ENCODE measurements at regions not wholly inside any gene's neighbourhood (a gene's known extent, or its start where the extent isn't known, plus 50 kb on each side); places are given as distances from the start of the nearest gene placed in this dataset.

GRCh38 chr5:2993771-2994170 is 242.3 kb upstream of the IRX2 start:
- Histone ChIP-seq H3K27me3 (ENCODE audit: control insufficient read depth, insufficient read depth, low read length) (0 out of 2 replicates have a peak, but pooled peaks cover 5% of the 10 kb centered on the region), H3K9me3 (ENCODE audit: control insufficient read depth, insufficient read depth, low read depth, low read length) (no peaks in the 10 kb centered on the region), H3K4me3 (ENCODE audit: low read depth, low read length) (no peak overlapping the region), H3K4me1 (ENCODE audit: control insufficient read depth, insufficient read depth, low read length) (no peaks in the 10 kb centered on the region; the same call in 1 of the 2 replicates), H3K36me3 (ENCODE audit: control insufficient read depth, insufficient read depth, low read length) (no peaks in the 10 kb centered on the region), H3K27ac (ENCODE audit: low read depth, low read length) (no peak overlapping the region), H3K9ac (ENCODE audit: low read length) (no peak overlapping the region)

GRCh38 chr5:2993301-2993700 is 241.8 kb upstream of the IRX2 start:
- Histone ChIP-seq H3K4me1 (ENCODE audit: control insufficient read depth, insufficient read depth, low read length) (no peaks in the 10 kb centered on the region; the same call in 1 of the 2 replicates), H3K9me3 (ENCODE audit: control insufficient read depth, insufficient read depth, low read depth, low read length) (no peaks in the 10 kb centered on the region), H3K27ac (ENCODE audit: low read depth, low read length) (no peak overlapping the region), H3K36me3 (ENCODE audit: control insufficient read depth, insufficient read depth, low read length) (no peaks in the 10 kb centered on the region), H3K27me3 (ENCODE audit: control insufficient read depth, insufficient read depth, low read length) (0 out of 2 replicates have a peak, but pooled peaks cover 5% of the 10 kb centered on the region), H3K4me3 (ENCODE audit: low read depth, low read length) (no peak overlapping the region), H3K9ac (ENCODE audit: low read length) (no peak overlapping the region)

- Histone ChIP-seq H3K27ac (ENCODE audit: low read depth, low read length) (no peak overlapping the region), H3K4me1 (ENCODE audit: control insufficient read depth, insufficient read depth, low read length) (no peaks in the 10 kb centered on the region; the same call in 1 of the 2 replicates), H3K4me3 (ENCODE audit: low read depth, low read length) (no peak overlapping the region), H3K27me3 (ENCODE audit: control insufficient read depth, insufficient read depth, low read length) (0 out of 2 replicates have a peak, but pooled peaks cover 5% of the 10 kb centered on the region), H3K9ac (ENCODE audit: low read length) (no peak overlapping the region), H3K36me3 (ENCODE audit: control insufficient read depth, insufficient read depth, low read length) (no peaks in the 10 kb centered on the region), H3K9me3 (ENCODE audit: control insufficient read depth, insufficient read depth, low read depth, low read length) (no peaks in the 10 kb centered on the region)
These were observed 241.3 kb upstream of the IRX2 start for GRCh38 chr5:2992806-2993205.

GRCh38 chr5:2991884-2992283 is 240.4 kb upstream of the IRX2 start:
- no peaks in the 10 kb centered on the region; the same call in 1 of the 2 replicates for H3K4me1 ChIP-seq (ENCODE audit: control insufficient read depth, insufficient read depth, low read length)

GRCh38 chr5:2989517-2989916 is 238.0 kb upstream of the IRX2 start:
- Histone ChIP-seq H3K27ac (ENCODE audit: low read depth, low read length) (no peak overlapping the region), H3K4me3 (ENCODE audit: low read depth, low read length) (no peak overlapping the region), H3K9ac (ENCODE audit: low read length) (no peak overlapping the region), H3K27me3 (ENCODE audit: control insufficient read depth, insufficient read depth, low read length) (no peaks in the 10 kb centered on the region), H3K36me3 (ENCODE audit: control insufficient read depth, insufficient read depth, low read length) (no peaks in the 10 kb centered on the region), H3K9me3 (ENCODE audit: control insufficient read depth, insufficient read depth, low read depth, low read length) (no peaks in the 10 kb centered on the region), H3K4me1 (ENCODE audit: control insufficient read depth, insufficient read depth, low read length) (no peaks in the 10 kb centered on the region)

More at GRCh38 chr5:2991884-2992283, 240.4 kb upstream of the IRX2 start:
- Histone ChIP-seq H3K9ac (ENCODE audit: low read length) (no peak overlapping the region), H3K4me3 (ENCODE audit: low read depth, low read length) (no peak overlapping the region), H3K36me3 (ENCODE audit: control insufficient read depth, insufficient read depth, low read length) (no peaks in the 10 kb centered on the region), H3K9me3 (ENCODE audit: control insufficient read depth, insufficient read depth, low read depth, low read length) (no peaks in the 10 kb centered on the region), H3K27ac (ENCODE audit: low read depth, low read length) (no peak overlapping the region), H3K27me3 (ENCODE audit: control insufficient read depth, insufficient read depth, low read length) (0 out of 2 replicates have a peak, but pooled peaks cover 4% of the 10 kb centered on the region)

- H3K9ac ChIP-seq (ENCODE audit: low read length): no peak overlapping the region
- no peaks in the 10 kb centered on the region for H3K4me1 ChIP-seq (ENCODE audit: control insufficient read depth, insufficient read depth, low read length)
These were observed 234.8 kb upstream of the IRX2 start for GRCh38 chr5:2986301-2986700.

GRCh38 chr5:2985718-2986117 is 234.2 kb upstream of the IRX2 start:
- no peak overlapping the region for H3K9ac ChIP-seq (ENCODE audit: low read length)
- no peaks in the 10 kb centered on the region for H3K4me1 ChIP-seq (ENCODE audit: control insufficient read depth, insufficient read depth, low read length)
- no peaks in the 10 kb centered on the region for H3K9me3 ChIP-seq (ENCODE audit: control insufficient read depth, insufficient read depth, low read depth, low read length)
- no peak overlapping the region for H3K27ac ChIP-seq (ENCODE audit: low read depth, low read length)
- H3K36me3 ChIP-seq (ENCODE audit: control insufficient read depth, insufficient read depth, low read length): no peaks in the 10 kb centered on the region
- H3K27me3 ChIP-seq (ENCODE audit: control insufficient read depth, insufficient read depth, low read length): no peaks in the 10 kb centered on the region
- no peak overlapping the region for H3K4me3 ChIP-seq (ENCODE audit: low read depth, low read length)

More at GRCh38 chr5:2986301-2986700, 234.8 kb upstream of the IRX2 start:
- Histone ChIP-seq H3K36me3 (ENCODE audit: control insufficient read depth, insufficient read depth, low read length) (no peaks in the 10 kb centered on the region), H3K4me3 (ENCODE audit: low read depth, low read length) (no peak overlapping the region), H3K27ac (ENCODE audit: low read depth, low read length) (no peak overlapping the region), H3K9me3 (ENCODE audit: control insufficient read depth, insufficient read depth, low read depth, low read length) (no peaks in the 10 kb centered on the region), H3K27me3 (ENCODE audit: control insufficient read depth, insufficient read depth, low read length) (no peaks in the 10 kb centered on the region)

- H3K9ac ChIP-seq (ENCODE audit: low read length): no peak overlapping the region
- no peaks in the 10 kb centered on the region for H3K9me3 ChIP-seq (ENCODE audit: control insufficient read depth, insufficient read depth, low read depth, low read length)
- no peak overlapping the region for H3K27ac ChIP-seq (ENCODE audit: low read depth, low read length)
- no peaks in the 10 kb centered on the region for H3K36me3 ChIP-seq (ENCODE audit: control insufficient read depth, insufficient read depth, low read length)
- H3K27me3 ChIP-seq (ENCODE audit: control insufficient read depth, insufficient read depth, low read length): no peaks in the 10 kb centered on the region
- no peaks in the 10 kb centered on the region for H3K4me1 ChIP-seq (ENCODE audit: control insufficient read depth, insufficient read depth, low read length)
- no peak overlapping the region for H3K4me3 ChIP-seq (ENCODE audit: low read depth, low read length)
These were observed 232.3 kb upstream of the IRX2 start for GRCh38 chr5:2983583-2984300.

GRCh38 chr5:2981652-2982051 is 230.2 kb upstream of the IRX2 start:
- H3K27me3 ChIP-seq (ENCODE audit: control insufficient read depth, insufficient read depth, low read length): no peaks in the 10 kb centered on the region
- H3K4me1 ChIP-seq (ENCODE audit: control insufficient read depth, insufficient read depth, low read length): no peaks in the 10 kb centered on the region
- no peak overlapping the region for H3K9ac ChIP-seq (ENCODE audit: low read length)
- peaks cover 1% of the 10 kb centered on the region for H3K9me3 ChIP-seq (ENCODE audit: control insufficient read depth, insufficient read depth, low read depth, low read length)
- H3K36me3 ChIP-seq (ENCODE audit: control insufficient read depth, insufficient read depth, low read length): no peaks in the 10 kb centered on the region
- H3K27ac ChIP-seq (ENCODE audit: low read depth, low read length): no peak overlapping the region
- no peak overlapping the region for H3K4me3 ChIP-seq (ENCODE audit: low read depth, low read length)

- no peaks in the 10 kb centered on the region for H3K27me3 ChIP-seq (ENCODE audit: control insufficient read depth, insufficient read depth, low read length)
- no peak overlapping the region for H3K4me3 ChIP-seq (ENCODE audit: low read depth, low read length)
- H3K9ac ChIP-seq (ENCODE audit: low read length): no peak overlapping the region
- peaks cover 7% of the 10 kb centered on the region for H3K9me3 ChIP-seq (ENCODE audit: control insufficient read depth, insufficient read depth, low read depth, low read length)
- H3K27ac ChIP-seq (ENCODE audit: low read depth, low read length): no peak overlapping the region
- no peaks in the 10 kb centered on the region for H3K4me1 ChIP-seq (ENCODE audit: control insufficient read depth, insufficient read depth, low read length)
- no peaks in the 10 kb centered on the region for H3K36me3 ChIP-seq (ENCODE audit: control insufficient read depth, insufficient read depth, low read length)
These were observed 229.6 kb upstream of the IRX2 start for GRCh38 chr5:2981035-2981434.

- no peaks in the 10 kb centered on the region for H3K4me1 ChIP-seq (ENCODE audit: control insufficient read depth, insufficient read depth, low read length)
- H3K9me3 ChIP-seq (ENCODE audit: control insufficient read depth, insufficient read depth, low read depth, low read length): peaks cover 14% of the 10 kb centered on the region
- no peaks in the 10 kb centered on the region for H3K36me3 ChIP-seq (ENCODE audit: control insufficient read depth, insufficient read depth, low read length)
- no peak overlapping the region for H3K9ac ChIP-seq (ENCODE audit: low read length)
- H3K27me3 ChIP-seq (ENCODE audit: control insufficient read depth, insufficient read depth, low read length): no peaks in the 10 kb centered on the region
- no peak overlapping the region for H3K4me3 ChIP-seq (ENCODE audit: low read depth, low read length)
- H3K27ac ChIP-seq (ENCODE audit: low read depth, low read length): no peak overlapping the region
These were observed 208.8 kb upstream of the IRX2 start for GRCh38 chr5:2960294-2960693.
